HEK293T (cell line): ENCODE measurements at regions not wholly inside any gene's neighbourhood (a gene's known extent, or its start where the extent isn't known, plus 50 kb on each side); places are given as distances from the start of the nearest gene placed in this dataset.

ENCODE experiments used
- CTCF ChIA-PET: fragments of 350-600 bp; formaldehyde crosslinking; extraction: SDS; loops from one replicate; lab custom pipeline; 2021; ENCODE audit warnings: antibody characterized with exemption, inconsistent platforms; lab: Yijun Ruan, JAX
- POLR2A ChIA-PET: fragments of 350-600 bp; formaldehyde crosslinking; extraction: SDS; loops from one replicate; lab custom pipeline; 2020; ENCODE audit warnings: antibody characterized with exemption, inconsistent platforms; lab: Yijun Ruan, JAX
- DNase-seq: peaks from one replicate; pipeline ENCODE4 v3.0.0; 2012; ENCODE audit warnings: mixed read lengths; ENCODE audit errors: extremely low spot score
- ARNT ChIP-seq: fragments of 450-650 bp; IDR thresholded peaks from 2 replicates; pipeline ENCODE4 v1.6.1; 2017; ENCODE audit warnings: mild to moderate bottlenecking
- BHLHE40 ChIP-seq: fragments of 450-650 bp; IDR thresholded peaks from 2 replicates; pipeline ENCODE4 v1.6.1; 2016; ENCODE audit warnings: mild to moderate bottlenecking, moderate library complexity, borderline replicate concordance
- CTBP1 ChIP-seq: fragments of 450-650 bp; IDR thresholded peaks from 2 replicates; pipeline ENCODE4 v1.6.1; 2016; ENCODE audit warnings: borderline replicate concordance
- ELF4 ChIP-seq: fragments of 450-650 bp; IDR thresholded peaks from 2 replicates; pipeline ENCODE4 v1.6.1; 2017; ENCODE audit warnings: antibody characterized with exemption
- FOXA1 ChIP-seq: fragments of 450-650 bp; IDR thresholded peaks from 2 replicates; pipeline ENCODE4 v1.6.1; 2016; ENCODE audit warnings: mild to moderate bottlenecking
- FOXK2 ChIP-seq: fragments of 450-650 bp; IDR thresholded peaks from 2 replicates; pipeline ENCODE4 v1.6.1; 2016; ENCODE audit warnings: mild to moderate bottlenecking
- FOXM1 ChIP-seq: fragments of 450-650 bp; IDR thresholded peaks from 2 replicates; pipeline ENCODE4 v1.6.1; 2017; ENCODE audit warnings: mild to moderate bottlenecking, borderline replicate concordance
- HDGF ChIP-seq: fragments of 450-650 bp; IDR thresholded peaks from 2 replicates; pipeline ENCODE4 v1.6.1; 2017; ENCODE audit warnings: antibody characterized with exemption, borderline replicate concordance
- L3MBTL2 ChIP-seq: fragments of 450-650 bp; conservative IDR thresholded peaks from 2 replicates; pipeline ENCODE4 v1.6.1; 2016; ENCODE audit warnings: mild to moderate bottlenecking
- LEF1 ChIP-seq: fragments of 450-650 bp; IDR thresholded peaks from 2 replicates; pipeline ENCODE4 v1.6.1; 2017; ENCODE audit warnings: mild to moderate bottlenecking, borderline replicate concordance
- NFRKB ChIP-seq: fragments of 450-650 bp; IDR thresholded peaks from 2 replicates; pipeline ENCODE4 v1.6.1; 2016; ENCODE audit warnings: mild to moderate bottlenecking, moderate library complexity
- SP1 ChIP-seq: fragments of 450-650 bp; IDR thresholded peaks from 2 replicates; pipeline ENCODE4 v1.6.1; 2017
- SUZ12 ChIP-seq: fragments of 450-650 bp; IDR thresholded peaks from 2 replicates; pipeline ENCODE4 v1.6.1; 2016; ENCODE audit warnings: mild to moderate bottlenecking
- TARDBP ChIP-seq: fragments of 450-650 bp; IDR thresholded peaks from 2 replicates; pipeline ENCODE4 v1.6.1; 2016
- ZNF384 ChIP-seq: fragments of 450-650 bp; IDR thresholded peaks from 2 replicates; pipeline ENCODE4 v1.6.1; 2016
- TF ChIP-seq, protein P1 (sequence below): fragments of 450-650 bp; IDR thresholded peaks from 2 replicates; pipeline ENCODE4 v1.6.1; 2016

DNA sequence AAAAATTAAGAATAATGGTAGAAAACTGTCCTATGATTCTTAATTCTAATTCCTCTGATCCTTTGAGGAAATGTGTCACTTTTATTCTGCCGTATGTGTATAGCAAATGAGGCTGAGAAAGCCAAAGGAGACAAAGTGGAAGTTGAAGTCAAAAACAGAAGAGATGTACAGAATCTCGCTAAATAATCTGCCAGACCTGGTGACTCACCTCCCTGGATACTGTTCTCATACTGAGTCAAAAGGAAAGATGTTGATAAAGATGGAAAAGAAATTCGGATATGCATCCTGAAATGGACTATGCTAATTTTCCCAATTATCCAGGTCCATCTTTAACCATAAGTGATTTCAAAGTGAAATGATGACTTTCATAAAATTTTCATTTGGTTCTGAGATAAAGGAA, 92.5 kb downstream of the DUSP6 start:
- no peak for DNase-seq
- CTCF ChIA-PET, result no interaction called here
- no peak for TF ChIP-seq FOXM1
- no peak for TF ChIP-seq L3MBTL2
- TF ChIP-seq ZNF384, result no peak
- no peak for TF ChIP-seq LEF1
- no peak for TF ChIP-seq CTBP1
- no peak for TF ChIP-seq BHLHE40
- no peak for TF ChIP-seq ELF4
- no peak for TF ChIP-seq FOXK2
- POLR2A ChIA-PET, result no interaction called here

DNA sequence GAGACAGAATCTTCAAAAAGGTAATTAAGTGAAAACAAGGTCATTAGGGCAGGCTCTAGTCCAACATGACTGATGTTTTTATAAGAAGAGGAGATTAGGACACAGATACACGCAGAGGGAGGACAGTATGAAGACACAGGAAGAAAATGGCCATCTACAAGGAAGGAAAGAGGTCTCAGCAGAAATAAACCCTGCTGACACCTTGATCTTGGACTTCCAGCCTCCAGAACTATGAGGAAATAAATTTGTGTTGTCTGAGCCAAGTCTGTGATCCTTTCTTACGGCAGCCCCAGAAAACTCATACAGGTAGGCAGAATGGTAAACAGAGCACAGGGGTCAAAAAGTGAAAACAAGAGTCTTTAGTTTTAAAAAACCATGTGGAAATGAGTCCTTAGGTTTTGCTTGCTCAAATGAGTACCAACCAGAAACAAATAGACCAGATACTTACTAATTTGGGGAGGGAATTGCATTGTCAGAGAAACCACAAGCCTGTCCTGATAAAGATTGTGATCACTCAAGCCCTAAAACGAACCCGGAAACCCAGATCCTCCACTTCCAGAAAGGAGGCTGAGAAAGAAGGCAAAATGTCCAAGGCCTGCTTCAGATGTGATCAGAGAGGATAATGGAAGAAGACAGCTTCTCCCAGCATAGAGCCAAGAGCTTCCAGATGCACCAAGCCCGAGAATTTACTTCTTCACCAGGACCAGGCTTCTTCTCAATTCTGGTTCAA, 93.9 kb downstream of the DUSP6 start:
- DNase-seq, result no peak
- CTCF ChIA-PET, result no interaction called here
- no peak for TF ChIP-seq ELF4
- TF ChIP-seq L3MBTL2, result no peak
- TF ChIP-seq, protein P1, sequence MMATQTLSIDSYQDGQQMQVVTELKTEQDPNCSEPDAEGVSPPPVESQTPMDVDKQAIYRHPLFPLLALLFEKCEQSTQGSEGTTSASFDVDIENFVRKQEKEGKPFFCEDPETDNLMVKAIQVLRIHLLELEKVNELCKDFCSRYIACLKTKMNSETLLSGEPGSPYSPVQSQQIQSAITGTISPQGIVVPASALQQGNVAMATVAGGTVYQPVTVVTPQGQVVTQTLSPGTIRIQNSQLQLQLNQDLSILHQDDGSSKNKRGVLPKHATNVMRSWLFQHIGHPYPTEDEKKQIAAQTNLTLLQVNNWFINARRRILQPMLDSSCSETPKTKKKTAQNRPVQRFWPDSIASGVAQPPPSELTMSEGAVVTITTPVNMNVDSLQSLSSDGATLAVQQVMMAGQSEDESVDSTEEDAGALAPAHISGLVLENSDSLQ, result no peak
- no peak for TF ChIP-seq TARDBP
- no peak for TF ChIP-seq SP1
- no peak for TF ChIP-seq CTBP1
- TF ChIP-seq FOXM1, result no peak
- TF ChIP-seq FOXA1, result no peak
- no peak for TF ChIP-seq FOXK2
- no peak for TF ChIP-seq NFRKB
- no peak for TF ChIP-seq HDGF
- TF ChIP-seq ARNT, result no peak
- no peak for TF ChIP-seq SUZ12
- no peak for TF ChIP-seq LEF1
- TF ChIP-seq BHLHE40, result no peak
- no peak for TF ChIP-seq ZNF384
- POLR2A ChIA-PET, result no interaction called here

DNA sequence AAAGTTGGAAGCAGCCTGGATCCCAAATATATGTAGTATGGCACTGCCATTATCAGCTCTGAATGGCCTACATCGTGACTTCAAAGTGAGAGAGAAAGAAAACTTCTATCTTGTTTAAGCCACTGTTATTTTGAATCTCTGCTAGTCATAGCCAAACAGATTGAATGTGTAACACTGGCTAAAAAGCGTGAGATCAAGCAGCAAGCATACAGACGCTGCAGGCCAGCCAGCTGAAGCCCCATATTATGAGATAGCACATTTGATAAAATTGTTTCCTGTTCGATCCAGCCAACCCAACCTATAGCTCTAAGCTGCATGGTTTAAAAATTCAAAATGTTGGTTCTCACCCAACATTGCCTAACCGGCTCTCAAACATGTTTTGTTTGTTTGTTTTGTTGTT, 95.0 kb downstream of the DUSP6 start:
- DNase-seq, result no peak
- TF ChIP-seq SUZ12 (no peak), HDGF (no peak), ZNF384 (no peak), TARDBP (no peak), FOXA1 (no peak), L3MBTL2 (no peak), FOXK2 (no peak), NFRKB (no peak), CTBP1 (no peak), BHLHE40 (no peak), FOXM1 (no peak), ARNT (no peak)
- TF ChIP-seq, protein P1, result no peak
- ChIA-PET CTCF (no interaction called here), POLR2A (no interaction called here)

DNA sequence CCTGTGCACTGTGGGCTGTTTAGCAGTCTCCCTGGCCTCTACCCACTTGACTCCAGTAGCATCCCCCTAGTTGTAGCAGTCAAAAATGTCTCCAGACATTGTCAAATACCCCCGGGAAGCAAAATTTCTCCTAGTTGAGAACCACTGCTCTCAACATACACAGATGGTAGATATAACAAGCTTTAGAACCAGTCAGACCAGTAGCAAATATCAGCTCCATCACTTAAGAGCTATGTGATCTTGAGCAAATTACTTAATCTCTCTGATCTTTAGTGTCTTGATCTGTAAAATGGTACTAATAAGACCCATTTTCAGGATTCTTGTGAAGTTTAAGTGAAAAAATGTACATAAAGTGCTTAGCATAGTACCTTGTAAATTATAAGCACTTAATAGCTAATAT, 96.2 kb downstream of the DUSP6 start:
- TF ChIP-seq SP1 (no peak), BHLHE40 (no peak), ELF4 (no peak), FOXA1 (no peak), ZNF384 (no peak), HDGF (no peak), TARDBP (no peak), FOXK2 (no peak), CTBP1 (no peak)
- ChIA-PET CTCF (interaction anchor here (0.5 kb wide), 1 partner anchor 13 kb away, joined by 4 read pairs; no protein-coding TSS in a partner anchor), POLR2A (interaction anchor here (0.7 kb wide), 1 partner anchor 96 kb away, joined by 3 read pairs; the partner anchor contains the start of gene DUSP6)
- DNase-seq, result no peak

DNA sequence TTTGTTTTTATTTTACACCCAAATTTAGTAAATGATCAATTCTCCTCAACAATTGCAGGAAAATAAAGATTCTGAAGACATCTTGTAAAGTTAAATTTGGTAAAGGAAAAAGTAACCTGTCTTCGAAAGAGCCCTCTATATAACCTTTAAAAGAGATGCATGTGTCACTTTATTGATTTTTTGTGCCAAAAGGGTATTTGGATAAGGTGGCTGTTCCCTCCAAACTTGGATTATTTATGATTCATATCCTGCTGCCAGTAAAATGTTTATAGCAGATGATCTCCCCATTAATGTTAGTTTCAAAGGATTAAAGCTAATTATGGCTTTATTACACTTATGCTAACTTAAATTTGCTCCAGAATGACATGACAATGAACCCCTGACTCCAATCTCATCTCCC, 98.8 kb downstream of the DUSP6 start:
- TF ChIP-seq ARNT (no peak), ELF4 (no peak), FOXM1 (no peak), FOXA1 (no peak)
- TF ChIP-seq, protein P1, result 0 out of 2 replicates have a peak, but pooled peaks have one; percentile 16
- POLR2A ChIA-PET, result no interaction called here
- CTCF ChIA-PET, result interaction anchor here (1.1 kb wide), 1 partner anchor 12 kb away, joined by 5 read pairs; no protein-coding TSS in a partner anchor
- DNase-seq, result no peak

DNA sequence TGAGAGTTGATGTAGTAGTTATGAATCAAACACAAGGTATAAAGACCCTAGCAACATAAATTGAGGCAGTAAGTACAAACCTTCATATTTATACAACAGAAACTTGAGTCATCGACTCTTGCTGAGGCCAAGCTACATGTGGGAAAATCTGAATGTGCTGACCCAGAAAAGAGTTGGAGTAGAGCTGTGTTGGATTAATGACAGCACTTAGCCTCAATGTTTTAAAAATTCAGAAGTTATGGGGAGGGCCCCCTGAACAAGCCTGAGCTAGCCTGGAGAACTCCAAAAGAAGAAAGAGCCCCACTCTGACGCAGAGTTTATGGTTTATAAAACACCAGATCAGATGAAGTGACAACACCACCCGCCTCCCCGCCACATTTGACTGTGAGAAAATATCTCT, 100.0 kb downstream of the DUSP6 start:
- DNase-seq, result no peak
- ChIA-PET CTCF (interaction anchor here (0.7 to 1.3 kb wide), 2 partner anchors 9 to 28 kb away, joined by 4 to 5 read pairs; no protein-coding TSS in a partner anchor), POLR2A (interaction anchor here (0.9 kb wide), 1 partner anchor 8 kb away, joined by 3 read pairs; no protein-coding TSS in a partner anchor)
- TF ChIP-seq ZNF384 (no peak), FOXA1 (no peak), CTBP1 (no peak), L3MBTL2 (no peak), HDGF (no peak), BHLHE40 (no peak), SP1 (no peak), NFRKB (no peak), ARNT (no peak), FOXM1 (no peak), FOXK2 (no peak)
- TF ChIP-seq, protein P1, result no peak
